ENCODE measurements at regions not wholly inside any gene's neighbourhood (a gene's known extent, or its start where the extent isn't known, plus 50 kb on each side); places are given as distances from the start of the nearest gene placed in this dataset.

GRCh38 chr15:81548365-81549130 lies 174.5 kb upstream of the TMC3 start (continued):
- TF ChIP-seq, protein P1, sequence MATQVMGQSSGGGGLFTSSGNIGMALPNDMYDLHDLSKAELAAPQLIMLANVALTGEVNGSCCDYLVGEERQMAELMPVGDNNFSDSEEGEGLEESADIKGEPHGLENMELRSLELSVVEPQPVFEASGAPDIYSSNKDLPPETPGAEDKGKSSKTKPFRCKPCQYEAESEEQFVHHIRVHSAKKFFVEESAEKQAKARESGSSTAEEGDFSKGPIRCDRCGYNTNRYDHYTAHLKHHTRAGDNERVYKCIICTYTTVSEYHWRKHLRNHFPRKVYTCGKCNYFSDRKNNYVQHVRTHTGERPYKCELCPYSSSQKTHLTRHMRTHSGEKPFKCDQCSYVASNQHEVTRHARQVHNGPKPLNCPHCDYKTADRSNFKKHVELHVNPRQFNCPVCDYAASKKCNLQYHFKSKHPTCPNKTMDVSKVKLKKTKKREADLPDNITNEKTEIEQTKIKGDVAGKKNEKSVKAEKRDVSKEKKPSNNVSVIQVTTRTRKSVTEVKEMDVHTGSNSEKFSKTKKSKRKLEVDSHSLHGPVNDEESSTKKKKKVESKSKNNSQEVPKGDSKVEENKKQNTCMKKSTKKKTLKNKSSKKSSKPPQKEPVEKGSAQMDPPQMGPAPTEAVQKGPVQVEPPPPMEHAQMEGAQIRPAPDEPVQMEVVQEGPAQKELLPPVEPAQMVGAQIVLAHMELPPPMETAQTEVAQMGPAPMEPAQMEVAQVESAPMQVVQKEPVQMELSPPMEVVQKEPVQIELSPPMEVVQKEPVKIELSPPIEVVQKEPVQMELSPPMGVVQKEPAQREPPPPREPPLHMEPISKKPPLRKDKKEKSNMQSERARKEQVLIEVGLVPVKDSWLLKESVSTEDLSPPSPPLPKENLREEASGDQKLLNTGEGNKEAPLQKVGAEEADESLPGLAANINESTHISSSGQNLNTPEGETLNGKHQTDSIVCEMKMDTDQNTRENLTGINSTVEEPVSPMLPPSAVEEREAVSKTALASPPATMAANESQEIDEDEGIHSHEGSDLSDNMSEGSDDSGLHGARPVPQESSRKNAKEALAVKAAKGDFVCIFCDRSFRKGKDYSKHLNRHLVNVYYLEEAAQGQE (IDR thresholded peaks at IDR 0.05; ENCODE audit: low read depth, low read length), result no peak

DNA sequence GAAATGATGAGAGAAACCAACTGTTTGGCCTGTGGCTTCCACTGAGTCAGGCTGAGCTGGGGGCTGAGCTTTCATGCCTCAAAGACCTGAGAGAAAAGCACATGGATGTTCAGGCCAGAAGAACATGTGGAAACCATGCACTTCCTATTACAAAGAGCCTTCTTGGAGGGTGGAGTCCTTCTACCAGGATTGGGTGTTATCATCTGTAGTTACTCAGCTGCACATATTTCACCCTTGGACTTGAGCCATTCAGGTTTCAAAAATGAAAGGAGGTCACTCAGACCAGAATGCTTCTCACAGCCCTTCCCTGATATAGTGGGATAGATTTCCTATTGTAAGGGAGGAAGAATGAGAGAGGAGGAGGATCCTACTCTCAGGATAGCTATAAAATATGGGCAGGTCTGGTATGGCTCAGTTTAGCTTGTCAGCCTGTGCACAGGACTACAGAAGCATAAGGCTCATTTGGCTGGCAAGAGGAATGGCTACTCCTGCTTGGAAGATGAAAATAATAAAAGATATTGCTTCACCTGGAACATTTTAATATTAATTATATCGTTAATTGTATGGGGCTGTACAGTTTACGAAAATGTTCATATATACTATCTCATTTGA lies 173.6 kb upstream of the TMC3 start:
- no peaks in the 10 kb centered on the region for H3K27me3 ChIP-seq (ENCODE audit: insufficient read depth)
- POLR2A ChIA-PET, result interaction anchor here (0.7 kb wide), 1 partner anchor 98 kb away, joined by 3 read pairs; no protein-coding TSS in a partner anchor
- TF ChIP-seq RAD21 (IDR thresholded peaks at IDR 0.05; ENCODE audit: low read length) (no peak), YY1 (IDR thresholded peaks at IDR 0.05; ENCODE audit: low read depth) (no peak), RCOR1 (IDR thresholded peaks at IDR 0.05; ENCODE audit: low read length) (no peak), RFX5 (IDR thresholded peaks at IDR 0.05; ENCODE audit: low read length) (no peak), MEF2A (IDR thresholded peaks at IDR 0.05; ENCODE audit: borderline replicate concordance, low read depth) (no peak), POLR2AphosphoS5 (IDR thresholded peaks at IDR 0.05; ENCODE audit: low read depth, low read length) (no peak), SIN3A (IDR thresholded peaks at IDR 0.05; ENCODE audit: borderline replicate concordance, low read depth, low read length) (no peak), EP300 (IDR thresholded peaks at IDR 0.05; ENCODE audit: borderline replicate concordance in 1 of 2, low read depth in 1 of 2, low read length in 1 of 2) (no peak), RXRA (IDR thresholded peaks at IDR 0.05; ENCODE audit: borderline replicate concordance, low read depth) (no peak), MXI1 (IDR thresholded peaks at IDR 0.05; ENCODE audit: low read depth, low read length) (no peak)
- TF ChIP-seq, protein P2, sequence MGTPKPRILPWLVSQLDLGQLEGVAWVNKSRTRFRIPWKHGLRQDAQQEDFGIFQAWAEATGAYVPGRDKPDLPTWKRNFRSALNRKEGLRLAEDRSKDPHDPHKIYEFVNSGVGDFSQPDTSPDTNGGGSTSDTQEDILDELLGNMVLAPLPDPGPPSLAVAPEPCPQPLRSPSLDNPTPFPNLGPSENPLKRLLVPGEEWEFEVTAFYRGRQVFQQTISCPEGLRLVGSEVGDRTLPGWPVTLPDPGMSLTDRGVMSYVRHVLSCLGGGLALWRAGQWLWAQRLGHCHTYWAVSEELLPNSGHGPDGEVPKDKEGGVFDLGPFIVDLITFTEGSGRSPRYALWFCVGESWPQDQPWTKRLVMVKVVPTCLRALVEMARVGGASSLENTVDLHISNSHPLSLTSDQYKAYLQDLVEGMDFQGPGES (IDR thresholded peaks at IDR 0.05; ENCODE audit: low read depth, low read length), result no peak
- TF ChIP-seq, protein P1 (IDR thresholded peaks at IDR 0.05; ENCODE audit: low read depth, low read length), result no peak
- TF ChIP-seq, protein P3, sequence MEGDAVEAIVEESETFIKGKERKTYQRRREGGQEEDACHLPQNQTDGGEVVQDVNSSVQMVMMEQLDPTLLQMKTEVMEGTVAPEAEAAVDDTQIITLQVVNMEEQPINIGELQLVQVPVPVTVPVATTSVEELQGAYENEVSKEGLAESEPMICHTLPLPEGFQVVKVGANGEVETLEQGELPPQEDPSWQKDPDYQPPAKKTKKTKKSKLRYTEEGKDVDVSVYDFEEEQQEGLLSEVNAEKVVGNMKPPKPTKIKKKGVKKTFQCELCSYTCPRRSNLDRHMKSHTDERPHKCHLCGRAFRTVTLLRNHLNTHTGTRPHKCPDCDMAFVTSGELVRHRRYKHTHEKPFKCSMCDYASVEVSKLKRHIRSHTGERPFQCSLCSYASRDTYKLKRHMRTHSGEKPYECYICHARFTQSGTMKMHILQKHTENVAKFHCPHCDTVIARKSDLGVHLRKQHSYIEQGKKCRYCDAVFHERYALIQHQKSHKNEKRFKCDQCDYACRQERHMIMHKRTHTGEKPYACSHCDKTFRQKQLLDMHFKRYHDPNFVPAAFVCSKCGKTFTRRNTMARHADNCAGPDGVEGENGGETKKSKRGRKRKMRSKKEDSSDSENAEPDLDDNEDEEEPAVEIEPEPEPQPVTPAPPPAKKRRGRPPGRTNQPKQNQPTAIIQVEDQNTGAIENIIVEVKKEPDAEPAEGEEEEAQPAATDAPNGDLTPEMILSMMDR (IDR thresholded peaks at IDR 0.05), result no peak
- WGBS (ENCODE audit: low lambda C conversion rate), result 62% methylated on average over 2 of the region's 2 CpGs
- no peaks in the 10 kb centered on the region for H3K36me3 ChIP-seq (replicated peaks in 1 of 2; ENCODE audit: control insufficient read depth in 1 of 2, insufficient read depth in 2 of 2, low read length in 1 of 2)
- no peak for DNase-seq
- no peak overlapping the region for H3K4me2 ChIP-seq
- H3K9me3 ChIP-seq, result 0 out of 2 replicates have a peak, but pooled peaks cover 1% of the 10 kb centered on the region
- no peak overlapping the region for H2AFZ ChIP-seq (ENCODE audit: low read depth)
- H3K9ac ChIP-seq, result no peak overlapping the region
- no peaks in the 10 kb centered on the region for H3K4me1 ChIP-seq (ENCODE audit: control insufficient read depth in 1 of 2, insufficient read depth in 2 of 2, low read depth in 1 of 2, low read length in 1 of 2)
- no peaks in the 10 kb centered on the region for H3K79me2 ChIP-seq (ENCODE audit: insufficient read depth)
- CTCF ChIA-PET, result interaction anchor here (0.7 kb wide), 1 partner anchor 11 kb away, joined by 3 read pairs; no protein-coding TSS in a partner anchor
- no peak overlapping the region for H3K27ac ChIP-seq (ENCODE audit: low read depth in 2 of 2, low read length in 1 of 2)
- H4K20me1 ChIP-seq (ENCODE audit: insufficient read depth), result no peaks in the 10 kb centered on the region
- H3F3A ChIP-seq (replicated peaks; ENCODE audit: insufficient read depth), result peaks cover 4% of the 10 kb centered on the region
- no peaks in the 10 kb centered on the region for H3K9me2 ChIP-seq
- no peak overlapping the region for H3K4me3 ChIP-seq (ENCODE audit: low read depth in 2 of 2, low read length in 1 of 2)
